Activated CD4-positive, alpha-beta T cell treated with anti-CD3 and anti-CD28 coated beads for 36 hours (primary cell): ENCODE measurements at regions not wholly inside any gene's neighbourhood (a gene's known extent, or its start where the extent isn't known, plus 50 kb on each side); places are given as distances from the start of the nearest gene placed in this dataset.
A peak's percentile ranks its signal among the peaks of the same experiment; 100 is the strongest.

Source experiments
- ATAC-seq: fragments of 200-7000 bp; cut with Tn5 transposase; one replicate; pipeline ENCODE4 v1.10.0; 2021; ENCODE audit warnings: mild to moderate bottlenecking, moderate library complexity
- CTCF ChIA-PET: fragments of 350-600 bp; sonication (Branson Sonifier 250); formaldehyde crosslinking; loops from one replicate; lab custom pipeline; 2021; ENCODE audit warnings: antibody characterized with exemption; lab: Charles Lee
- POLR2A ChIA-PET: fragments of 350-600 bp; sonication (Branson Sonifier 250); formaldehyde crosslinking; loops from one replicate; lab custom pipeline; 2021; ENCODE audit warnings: antibody characterized with exemption, inconsistent platforms; lab: Charles Lee
- DNase-seq: peaks from one replicate; pipeline ENCODE4 v3.0.0-alpha.2; 2020
- H3K27ac Mint-ChIP-seq: one replicate; pipeline ENCODE4 v1.8.0; 2021; ENCODE audit warnings: mixed read lengths
- H3K27me3 Mint-ChIP-seq: one replicate; pipeline ENCODE4 v1.8.0; 2021; ENCODE audit warnings: mixed read lengths
- H3K36me3 Mint-ChIP-seq: one replicate; pipeline ENCODE4 v1.8.0; 2021; ENCODE audit warnings: low read depth, mixed read lengths
- H3K4me1 Mint-ChIP-seq: one replicate; pipeline ENCODE4 v1.8.0; 2021; ENCODE audit warnings: mixed read lengths
- H3K4me3 Mint-ChIP-seq: one replicate; pipeline ENCODE4 v1.8.0; 2021; ENCODE audit warnings: mild to moderate bottlenecking, moderate library complexity, mixed read lengths
- H3K9me3 Mint-ChIP-seq: one replicate; pipeline ENCODE4 v1.8.0; 2021; ENCODE audit warnings: low read depth, mixed read lengths
- intact Hi-C, 2 experiments: fragments of 100-400 bp; cut with DNase I in 1 of 2; cut with micrococcal nuclease in 1 of 2; formaldehyde crosslinking; loops; one replicate each; pipeline versions ENCODE4 v1.14.2 to v1.15.1; 2022 to 2024; cut with DNase I, micrococcal nuclease

DNA sequence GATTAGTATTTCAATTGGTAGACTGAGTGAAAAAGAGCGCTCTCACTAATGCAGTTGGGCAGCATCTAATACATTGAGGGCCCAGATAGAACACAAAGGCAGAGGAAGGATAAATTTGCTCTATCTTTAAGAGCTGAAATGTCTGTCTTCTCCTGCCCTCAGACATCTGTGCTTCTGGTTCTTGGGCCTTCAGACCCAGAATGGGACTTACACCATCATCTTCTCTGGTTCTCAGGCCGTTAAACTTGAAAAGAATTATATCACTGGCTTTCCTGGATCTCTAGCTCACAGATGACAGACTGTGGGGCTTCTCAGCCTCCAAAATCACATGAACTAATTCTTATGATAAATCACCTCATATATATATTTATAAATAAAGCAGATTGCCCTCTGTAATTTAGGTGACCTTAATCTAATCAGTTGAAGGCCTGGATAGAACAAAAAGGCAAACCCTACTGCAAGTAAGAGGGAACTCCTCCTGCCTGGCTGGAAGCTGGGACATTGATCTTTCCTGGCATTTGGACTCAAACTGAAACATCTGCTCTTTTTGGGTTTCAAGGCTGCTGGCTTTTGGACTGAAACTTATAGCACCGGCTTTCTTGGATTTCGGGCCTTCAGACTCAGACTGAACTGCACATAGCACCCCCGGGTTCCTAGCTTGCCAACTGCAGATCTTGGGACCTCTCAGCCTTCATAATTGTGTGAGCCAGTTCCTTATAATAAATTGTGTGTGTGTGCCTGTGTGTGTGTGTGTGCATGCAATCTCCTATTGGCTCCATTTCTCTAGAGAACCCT, 390.4 kb upstream of the PLXNA2 start:
- ChIA-PET POLR2A (no interaction called here), CTCF (interaction anchor here (0.5 to 0.6 kb wide), 2 partner anchors 572 to 621 kb away, joined by 3 to 5 read pairs; no protein-coding TSS in a partner anchor)
- no peak for DNase-seq

DNA sequence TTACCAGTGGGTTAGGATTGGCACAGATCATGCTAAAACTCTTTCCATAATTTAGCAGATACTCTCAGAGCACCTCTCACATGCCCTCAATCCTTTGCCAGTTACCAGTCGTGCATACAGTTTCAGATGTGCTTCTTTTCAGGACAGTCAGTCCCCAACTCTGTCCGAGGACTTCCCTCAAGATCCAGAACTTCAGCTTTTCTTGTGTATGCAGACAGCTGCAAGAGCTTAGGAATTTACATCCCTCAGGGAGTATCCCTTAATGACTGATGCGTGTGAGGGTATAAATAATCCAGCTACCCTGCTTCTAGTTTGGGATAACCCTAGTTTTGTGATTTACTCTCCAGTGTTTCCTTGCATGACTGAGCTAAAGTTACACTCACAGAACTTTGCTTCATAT, 393.0 kb upstream of the PLXNA2 start:
- H3K4me1 Mint-ChIP-seq, result no peaks in the 10 kb centered on the region
- ATAC-seq (no peak), DNase-seq (no peak)
- intact Hi-C loops, result no loop called here
- H3K4me3 Mint-ChIP-seq, result no peak overlapping the region
- H3K36me3 Mint-ChIP-seq, result no peaks in the 10 kb centered on the region
- H3K27ac Mint-ChIP-seq, result no peak overlapping the region
- POLR2A ChIA-PET, result no interaction called here
- peaks cover 8% of the 10 kb centered on the region for H3K27me3 Mint-ChIP-seq
- no peaks in the 10 kb centered on the region for H3K9me3 Mint-ChIP-seq
- CTCF ChIA-PET, result interaction anchor here (1.1 kb wide), 1 partner anchor 38 kb away, joined by 3 read pairs; no protein-coding TSS in a partner anchor

More for the DNA sequence above, 390.4 kb upstream of the PLXNA2 start:
- Mint-ChIP-seq H3K27me3 (peaks cover 8% of the 10 kb centered on the region), H3K4me1 (no peaks in the 10 kb centered on the region), H3K4me3 (no peak overlapping the region), H3K9me3 (no peaks in the 10 kb centered on the region), H3K36me3 (no peaks in the 10 kb centered on the region), H3K27ac (no peak overlapping the region)
- ATAC-seq, result no peak
- intact Hi-C loops, result no loop called here

DNA sequence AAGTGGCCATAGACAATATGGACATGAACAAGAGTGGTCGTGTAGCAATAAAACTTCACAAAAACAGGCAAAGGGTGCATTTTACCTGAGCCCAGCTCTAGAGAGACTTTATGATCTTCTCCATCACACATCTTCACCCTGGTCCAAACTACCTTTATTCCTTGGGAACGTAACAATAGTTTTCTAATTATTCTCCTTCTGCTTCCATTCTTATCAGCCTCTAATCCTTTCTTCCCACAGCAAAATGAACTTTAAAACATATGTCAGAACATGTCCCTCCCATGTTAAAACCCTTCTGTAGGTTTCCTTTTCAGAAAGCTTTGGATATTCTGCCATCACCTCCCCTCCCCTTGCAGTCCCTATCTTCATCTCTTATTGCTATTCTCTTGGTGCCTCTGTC, 395.2 kb upstream of the PLXNA2 start:
- peaks cover 8% of the 10 kb centered on the region for H3K27me3 Mint-ChIP-seq
- POLR2A ChIA-PET, result no interaction called here

DNA sequence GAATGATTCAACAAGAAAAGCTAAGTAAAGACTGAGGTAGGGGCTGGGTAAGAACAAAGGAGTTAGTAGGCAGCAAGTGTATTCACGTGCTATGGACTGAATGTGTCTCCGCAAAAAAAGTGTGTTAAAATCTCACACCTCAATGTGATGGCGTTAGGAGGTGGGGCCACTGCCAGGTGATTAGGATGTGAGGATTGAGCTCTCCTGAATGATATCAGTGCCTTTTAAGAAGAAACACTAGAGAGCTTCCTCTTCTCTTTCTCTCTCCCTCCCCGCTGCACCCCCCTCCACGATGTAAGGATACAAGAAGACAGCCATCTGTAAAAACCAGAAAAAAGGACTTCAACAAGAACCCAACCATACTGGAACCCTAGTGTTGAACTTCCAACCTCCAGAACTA, 396.1 kb upstream of the PLXNA2 start:
- ATAC-seq (no peak), DNase-seq (no peak)
- Mint-ChIP-seq H3K4me1 (no peaks in the 10 kb centered on the region), H3K27ac (no peak overlapping the region), H3K36me3 (no peaks in the 10 kb centered on the region), H3K27me3 (peaks cover 8% of the 10 kb centered on the region), H3K9me3 (no peaks in the 10 kb centered on the region), H3K4me3 (no peak overlapping the region)
- ChIA-PET POLR2A (no interaction called here), CTCF (interaction anchor here (0.6 kb wide), 1 partner anchor 567 kb away, joined by 3 read pairs; no protein-coding TSS in a partner anchor)
- intact Hi-C loops, result no loop called here

More for the DNA sequence above, 395.2 kb upstream of the PLXNA2 start:
- Mint-ChIP-seq H3K9me3 (no peaks in the 10 kb centered on the region), H3K36me3 (no peaks in the 10 kb centered on the region), H3K4me1 (no peaks in the 10 kb centered on the region), H3K4me3 (no peak overlapping the region), H3K27ac (no peak overlapping the region)
- intact Hi-C loops, result no loop called here
- DNase-seq (no peak), ATAC-seq (no peak)
- CTCF ChIA-PET, result interaction anchor here (0.7 kb wide), 1 partner anchor 1072 kb away, joined by 3 read pairs; no protein-coding TSS in a partner anchor

DNA sequence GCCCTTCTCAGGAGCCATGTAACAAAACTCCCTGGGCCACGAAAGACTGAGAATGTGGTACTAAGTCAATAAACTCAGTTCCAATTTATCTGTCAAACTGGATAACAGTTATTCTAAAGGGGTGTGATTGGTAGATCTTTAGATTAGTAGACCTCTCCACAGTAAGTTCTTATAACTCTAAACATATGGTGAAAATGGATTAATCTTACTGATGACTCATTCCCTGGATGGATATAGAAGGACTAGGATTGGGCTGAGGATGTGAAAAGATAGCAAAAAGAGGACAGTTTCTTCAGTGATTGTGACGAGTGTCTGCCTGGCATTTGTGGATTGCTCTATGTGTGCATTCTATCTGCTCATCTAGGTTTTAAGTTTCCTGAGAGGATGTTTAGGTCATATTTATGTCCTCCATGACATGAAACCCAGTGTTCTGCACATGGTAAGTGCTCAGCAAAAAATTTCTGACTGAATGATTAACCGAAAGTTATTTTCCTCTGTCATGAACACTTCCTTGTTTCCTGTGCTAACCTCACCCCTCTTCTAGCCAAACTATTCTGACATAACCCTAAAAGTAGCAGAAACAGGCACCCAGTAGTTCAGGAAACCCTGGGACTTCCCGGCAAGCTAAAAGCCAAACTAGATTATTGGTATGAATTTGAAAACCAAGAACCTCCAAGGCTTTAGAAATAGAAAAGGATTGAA, 397.5 kb upstream of the PLXNA2 start:
- CTCF ChIA-PET, result no interaction called here
- no peak overlapping the region for H3K4me3 Mint-ChIP-seq
- no peaks in the 10 kb centered on the region for H3K9me3 Mint-ChIP-seq
- H3K27me3 Mint-ChIP-seq, result peaks cover 8% of the 10 kb centered on the region
- ATAC-seq (no peak), DNase-seq (no peak)
- no peaks in the 10 kb centered on the region for H3K36me3 Mint-ChIP-seq
- intact Hi-C loops, result no loop called here
- POLR2A ChIA-PET, result no interaction called here
- H3K4me1 Mint-ChIP-seq, result no peaks in the 10 kb centered on the region
- H3K27ac Mint-ChIP-seq, result no peak overlapping the region

DNA sequence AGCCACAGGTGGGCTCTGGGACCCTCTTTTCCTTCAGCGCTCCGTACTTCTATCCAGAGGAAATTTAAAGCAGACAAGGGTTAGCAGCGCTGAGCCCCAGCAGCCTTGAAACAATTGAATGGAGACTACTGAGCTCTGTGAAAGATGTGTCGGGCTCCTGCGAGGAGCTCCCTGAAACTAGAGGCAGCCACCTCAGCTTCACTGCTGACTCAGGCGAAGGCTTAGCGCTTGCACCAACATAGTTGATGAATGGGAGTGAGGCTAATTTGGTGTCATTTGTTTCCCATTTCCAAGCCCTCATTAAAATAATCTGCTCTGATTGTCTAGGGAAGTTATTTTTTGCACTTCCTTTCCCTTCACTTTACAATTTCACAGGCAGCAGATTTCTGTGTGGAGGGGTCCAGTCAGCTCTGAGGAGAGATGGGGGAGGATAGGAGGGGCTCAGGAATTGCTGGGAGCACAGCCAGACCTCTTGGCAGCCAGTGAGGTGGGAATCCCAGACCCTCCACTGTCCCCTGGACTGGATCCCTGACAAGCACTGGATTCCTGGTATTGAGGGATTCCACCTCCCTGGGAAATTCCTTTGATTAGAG, 398.9 kb upstream of the PLXNA2 start:
- H3K27ac Mint-ChIP-seq, result no peak overlapping the region

DNA sequence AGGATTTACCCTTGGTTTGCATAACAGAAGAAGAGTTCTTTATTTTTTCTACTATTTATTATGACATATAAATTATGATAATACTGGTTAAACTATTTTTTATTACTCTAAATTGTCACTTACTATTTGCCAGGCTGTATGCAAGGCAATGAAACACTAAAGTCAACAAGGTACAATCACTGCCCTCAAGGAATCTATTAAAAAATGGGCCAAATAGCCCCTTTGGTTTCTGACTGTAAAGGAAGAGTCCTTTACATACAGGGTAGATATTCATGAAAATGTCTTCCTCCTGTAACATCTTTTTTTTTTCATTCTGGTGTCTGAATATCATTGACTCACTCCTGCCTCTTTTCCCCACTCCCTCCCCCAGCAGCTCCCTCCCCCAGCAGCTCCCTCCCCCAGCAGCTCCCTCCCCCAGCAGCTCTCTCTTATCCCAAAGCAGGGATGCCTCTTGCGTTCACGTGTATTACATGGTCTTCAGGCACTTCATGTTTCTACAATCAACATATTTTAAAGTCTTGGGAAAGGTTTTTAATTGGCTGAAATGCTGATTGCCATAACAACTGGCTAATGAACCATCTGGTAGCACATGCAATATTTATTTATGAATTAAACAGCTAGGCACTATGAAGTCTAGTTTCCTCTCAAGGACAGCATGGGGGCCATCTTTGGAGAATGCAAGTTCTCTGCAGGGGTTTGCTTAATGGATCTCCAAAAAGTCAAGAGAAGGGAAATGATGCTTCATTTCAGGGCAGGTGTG, 400.4 kb upstream of the PLXNA2 start:
- Mint-ChIP-seq H3K27ac (no peak overlapping the region), H3K9me3 (no peaks in the 10 kb centered on the region), H3K4me1 (no peaks in the 10 kb centered on the region), H3K27me3 (peaks cover 8% of the 10 kb centered on the region), H3K36me3 (no peaks in the 10 kb centered on the region), H3K4me3 (no peak overlapping the region)
- POLR2A ChIA-PET, result no interaction called here
- intact Hi-C loops, result no loop called here
- DNase-seq (no peak), ATAC-seq (no peak)
- CTCF ChIA-PET, result no interaction called here

More for the DNA sequence above, 398.9 kb upstream of the PLXNA2 start:
- ATAC-seq (no peak), DNase-seq (no peak)
- intact Hi-C loops, result no loop called here
- Mint-ChIP-seq H3K27me3 (peaks cover under 1% of the 10 kb centered on the region), H3K9me3 (no peaks in the 10 kb centered on the region), H3K4me1 (no peaks in the 10 kb centered on the region), H3K36me3 (no peaks in the 10 kb centered on the region), H3K4me3 (no peak overlapping the region)
- CTCF ChIA-PET, result no interaction called here
- POLR2A ChIA-PET, result no interaction called here

DNA sequence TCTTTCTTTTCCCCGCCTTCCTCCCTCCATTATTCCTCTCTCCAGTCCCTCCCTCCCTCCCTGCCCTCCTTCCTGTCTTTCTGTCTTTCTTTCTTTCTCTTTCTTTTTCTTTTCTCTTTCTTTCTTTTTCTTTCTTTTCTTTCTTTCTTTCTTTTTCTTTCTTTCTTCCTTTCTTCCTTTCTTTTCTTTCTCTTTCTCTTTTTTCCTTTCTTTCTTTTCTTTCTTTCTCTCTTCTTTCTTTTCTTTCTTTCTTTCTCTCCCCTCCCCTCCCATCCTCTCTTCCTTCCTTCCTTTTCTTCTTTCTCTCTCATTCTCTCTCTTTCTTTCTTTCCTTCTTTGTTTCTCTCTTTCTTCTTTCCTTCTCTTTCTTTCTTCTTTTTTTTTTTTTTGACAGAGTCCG, 402.2 kb upstream of the PLXNA2 start:
- no peaks in the 10 kb centered on the region for H3K36me3 Mint-ChIP-seq
- no peaks in the 10 kb centered on the region for H3K4me1 Mint-ChIP-seq
- ChIA-PET POLR2A (no interaction called here), CTCF (interaction anchor here (0.6 kb wide), 1 partner anchor 889 kb away, joined by 3 read pairs; no protein-coding TSS in a partner anchor)
- no peak overlapping the region for H3K4me3 Mint-ChIP-seq
- DNase-seq, result no peak
- peaks cover 11% of the 10 kb centered on the region for H3K27me3 Mint-ChIP-seq
- H3K27ac Mint-ChIP-seq, result no peak overlapping the region
- no peaks in the 10 kb centered on the region for H3K9me3 Mint-ChIP-seq
- intact Hi-C loops, result no loop called here
- no peak for ATAC-seq

DNA sequence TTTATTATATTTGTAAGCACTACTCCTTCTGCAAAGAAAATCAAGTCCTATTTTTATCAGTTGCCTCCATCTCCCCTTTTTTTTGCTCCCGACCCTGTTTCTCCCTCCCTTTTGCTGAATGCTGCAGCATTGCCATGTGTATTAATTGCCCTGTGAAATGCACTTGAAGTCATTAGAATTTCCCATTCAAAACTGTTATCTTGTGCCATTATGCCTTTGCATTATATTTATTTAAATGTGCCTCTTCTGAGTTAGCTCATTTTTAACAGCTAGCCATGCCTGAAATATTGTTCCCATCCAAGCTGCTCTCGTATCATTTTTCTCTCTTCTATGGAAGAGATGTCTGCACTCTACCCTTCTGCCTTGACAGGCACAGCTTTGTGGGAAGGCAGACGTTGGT, 404.0 kb upstream of the PLXNA2 start:
- ChIA-PET CTCF (interaction anchor here (0.6 kb wide), 1 partner anchor 708 kb away, joined by 3 read pairs; no protein-coding TSS in a partner anchor), POLR2A (no interaction called here)
- Mint-ChIP-seq H3K4me3 (no peak overlapping the region), H3K36me3 (no peaks in the 10 kb centered on the region), H3K9me3 (no peaks in the 10 kb centered on the region), H3K27ac (no peak overlapping the region), H3K27me3 (peaks cover 21% of the 10 kb centered on the region), H3K4me1 (no peaks in the 10 kb centered on the region)
- ATAC-seq (no peak), DNase-seq (no peak)
- intact Hi-C loops, result no loop called here

DNA sequence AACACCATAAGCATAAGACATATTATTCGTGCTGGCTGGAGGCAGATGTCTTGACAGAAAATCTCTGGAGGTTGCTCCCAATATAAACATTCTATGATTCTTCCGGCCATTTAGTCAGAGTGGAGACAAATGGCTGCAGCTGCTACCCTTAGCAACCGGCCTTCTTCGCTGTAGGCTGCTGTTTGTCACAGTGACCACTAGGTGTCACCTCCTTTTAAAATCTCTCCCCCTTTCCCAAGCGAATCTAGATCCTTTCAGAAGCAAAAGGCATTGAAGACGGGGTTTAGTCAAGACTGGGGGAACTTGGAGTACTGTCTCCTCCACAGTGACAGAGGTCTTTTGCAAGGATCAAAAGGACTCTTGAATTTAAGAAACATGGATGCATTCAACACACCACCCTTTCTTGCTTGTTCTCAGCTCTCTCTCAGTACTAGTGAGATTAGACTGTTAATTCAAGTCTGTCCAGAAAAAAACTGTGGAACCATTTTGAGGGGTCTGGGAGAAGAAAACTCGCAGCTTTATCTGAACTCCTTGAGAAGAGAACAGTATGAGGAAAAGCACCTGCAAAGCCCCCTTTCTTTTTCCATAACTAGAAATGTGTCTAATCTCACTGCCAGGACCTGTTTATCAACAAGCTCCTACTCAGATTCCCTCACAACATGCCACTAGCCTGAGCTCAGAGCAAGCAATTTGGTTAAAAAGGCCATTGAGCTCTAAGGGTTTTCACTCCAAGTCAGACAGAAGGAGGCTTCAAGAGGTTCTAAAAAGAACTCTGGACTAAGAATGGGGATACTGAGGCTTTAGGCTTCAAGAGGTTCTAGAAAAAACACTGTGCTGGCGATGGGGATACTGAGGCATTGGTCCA, 408.3 kb upstream of the PLXNA2 start:
- Mint-ChIP-seq H3K9me3 (no peaks in the 10 kb centered on the region), H3K27me3 (peaks cover 31% of the 10 kb centered on the region), H3K4me1 (no peaks in the 10 kb centered on the region), H3K4me3 (no peak overlapping the region), H3K27ac (no peak overlapping the region), H3K36me3 (no peaks in the 10 kb centered on the region)
- intact Hi-C loops, result loop anchor here (1.0 to 10.0 kb wide), 6 partner anchors 538 to 914 kb away; no protein-coding TSS in a partner anchor
- DNase-seq, result peak; percentile 49
- ChIA-PET POLR2A (no interaction called here), CTCF (interaction anchor here (0.6 to 1.5 kb wide), 8 partner anchors 9 to 1626 kb away, joined by 3 to 6 read pairs (median 3); no protein-coding TSS in a partner anchor)
- no peak for ATAC-seq
